Prostate gland (tissue), 2 donors: ENCODE measurements at regions not wholly inside any gene's neighbourhood (a gene's known extent, or its start where the extent isn't known, plus 50 kb on each side); places are given as distances from the start of the nearest gene placed in this dataset.
A peak's percentile ranks its signal among the peaks of the same experiment; 100 is the strongest.

ENCODE experiments used
- DNase-seq: peaks from one replicate; pipeline ENCODE4 v3.0.0-alpha.2; 2019; ENCODE audit warnings: low spot score
- H3K27ac ChIP-seq, 2 donors: fragments of 200-600 bp; sonication (generic); 2 replicates each; pipeline ENCODE4 v1.5.1; 2017 to 2019
- H3K27me3 ChIP-seq: fragments of 200-600 bp; sonication (generic); replicated peaks from 2 replicates; pipeline ENCODE4 v1.5.1; 2019; ENCODE audit not compliant: insufficient read depth
- H3K36me3 ChIP-seq, 2 donors: fragments of 200-600 bp; sonication (generic); 1 replicate in 1 of 2; 2 replicates in 1 of 2; pipeline versions ENCODE4 v1.5.1 to v1.8.1; 2017 to 2019
- H3K4me1 ChIP-seq: fragments of 200-600 bp; sonication (generic); replicated peaks from 2 replicates; pipeline ENCODE4 v1.5.1; 2019
- H3K4me3 ChIP-seq, 2 donors: fragments of 200-600 bp; sonication (generic); 2 replicates each; pipeline ENCODE4 v1.5.1; 2017 to 2019
- H3K9me3 ChIP-seq: fragments of 200-600 bp; sonication (generic); 2 replicates; pipeline ENCODE4 v1.5.1; 2017
- CTCF ChIP-seq, 4 experiments: fragments of 200-600 bp in 2 of 4; fragments of 450-650 bp in 2 of 4; sonication (generic) in 2 of 4; IDR thresholded peaks; 1 replicate in 3 of 4; 2 replicates in 1 of 4; pipeline ENCODE4 v1.5.1; 2016 to 2019; ENCODE audit warnings: antibody characterized with exemption in 4 of 4, mild to moderate bottlenecking in 2 of 4, moderate library complexity in 2 of 4
- POLR2A ChIP-seq: fragments of 450-650 bp; IDR thresholded peaks from one replicate; pipeline ENCODE4 v1.6.1; 2016; ENCODE audit warnings: antibody characterized with exemption, mild to moderate bottlenecking
- POLR2AphosphoS5 ChIP-seq: sonication (generic); formaldehyde crosslinking; IDR thresholded peaks from one replicate; pipeline ENCODE4 v1.6.1; 2017; ENCODE audit warnings: antibody characterized with exemption
- WGBS: methylation state at CpG from one replicate; pipeline ENCODE4 v1.1.5; 2018; 5-methylcytosine and 5-hydroxymethylcytosine counted together
- intact Hi-C: fragments of 100-400 bp; cut with DNase I; formaldehyde crosslinking; loops from one replicate; pipeline ENCODE4 v1.14.2; 2022

GRCh38 chr3:168909260-168909659 is 754.3 kb downstream of the MECOM start:
- no peak overlapping the region for H3K4me3 ChIP-seq
- no peak overlapping the region for H3K27ac ChIP-seq
- no peaks in the 10 kb centered on the region for H3K9me3 ChIP-seq
- TF ChIP-seq POLR2A (no peak), POLR2AphosphoS5 (no peak), CTCF (IDR thresholded peaks at IDR 0.05) (no peak)
- H3K27me3 ChIP-seq, result no peaks in the 10 kb centered on the region
- no peaks in the 10 kb centered on the region for H3K4me1 ChIP-seq
- H3K36me3 ChIP-seq, result no peaks in the 10 kb centered on the region
- no peak for DNase-seq
- intact Hi-C loops, result no loop called here
- 88% methylated on average over 1 of the region's 1 CpG for WGBS

GRCh38 chr3:168895419-168895818 is 768.1 kb downstream of the MECOM start:
- no peak for DNase-seq
- Histone ChIP-seq H3K4me3 (no peak overlapping the region), H3K4me1 (no peaks in the 10 kb centered on the region), H3K36me3 (no peaks in the 10 kb centered on the region), H3K9me3 (no peaks in the 10 kb centered on the region), H3K27me3 (no peaks in the 10 kb centered on the region), H3K27ac (no peak overlapping the region)
- intact Hi-C loops, result no loop called here
- TF ChIP-seq POLR2A, result no peak
- TF ChIP-seq CTCF (IDR thresholded peaks at IDR 0.05), result no peak
- no peak for TF ChIP-seq POLR2AphosphoS5
- WGBS, result 94% methylated on average over 1 of the region's 1 CpG

GRCh38 chr3:168894214-168894613 is 769.3 kb downstream of the MECOM start:
- H3K27me3 ChIP-seq, result no peaks in the 10 kb centered on the region
- DNase-seq, result no peak
- no peak for TF ChIP-seq POLR2AphosphoS5
- TF ChIP-seq CTCF (IDR thresholded peaks at IDR 0.05), result no peak
- no peak for TF ChIP-seq POLR2A
- no peaks in the 10 kb centered on the region for H3K4me1 ChIP-seq
- no peaks in the 10 kb centered on the region for H3K36me3 ChIP-seq
- H3K9me3 ChIP-seq, result no peaks in the 10 kb centered on the region
- H3K27ac ChIP-seq, result no peak overlapping the region
- no peak overlapping the region for H3K4me3 ChIP-seq
- 98% methylated on average over 2 of the region's 2 CpGs for WGBS
- intact Hi-C loops, result no loop called here

- H3K4me1 ChIP-seq, result no peaks in the 10 kb centered on the region
- intact Hi-C loops, result no loop called here
- 0% methylated on average over 1 of the region's 1 CpG for WGBS
These were observed 773.8 kb downstream of the MECOM start for GRCh38 chr3:168889666-168890065.

More at GRCh38 chr3:168889666-168890065, 773.8 kb downstream of the MECOM start:
- Histone ChIP-seq H3K36me3 (no peaks in the 10 kb centered on the region), H3K27me3 (no peaks in the 10 kb centered on the region), H3K27ac (no peak overlapping the region), H3K9me3 (no peaks in the 10 kb centered on the region), H3K4me3 (no peak overlapping the region)
- TF ChIP-seq POLR2A (no peak), CTCF (IDR thresholded peaks at IDR 0.05) (peak in 2 of 4 experiments; percentile 10 to 15)
- no peak for DNase-seq
